Muscle of arm (tissue), 1 donor: ENCODE measurements at regions not wholly inside any gene's neighbourhood (a gene's known extent, or its start where the extent isn't known, plus 50 kb on each side); places are given as distances from the start of the nearest gene placed in this dataset.
"Not testable (repeated sequence)": the region's sequence is repeated elsewhere in the genome, so short reads cannot be mapped to it uniquely, and the experiment has no call there.

Experiments
- DNase-seq: peaks from one replicate; pipeline ENCODE4 v3.0.0-alpha.2; 2013

- no peak for DNase-seq
Measured at GRCh38 chr3:151593928-151594327, 133.1 kb upstream of the IGSF10 start.

GRCh38 chr3:151592287-151592686 is 131.4 kb upstream of the IGSF10 start:
- no peak for DNase-seq

GRCh38 chr3:151591441-151591840 is 130.6 kb upstream of the IGSF10 start:
- DNase-seq: no peak

GRCh38 chr3:151589311-151589710 is 128.4 kb upstream of the IGSF10 start:
- DNase-seq: no peak

GRCh38 chr3:151587659-151588058 is 126.8 kb upstream of the IGSF10 start:
- DNase-seq: not testable (repeated sequence)

GRCh38 chr3:151584566-151584965 is 123.7 kb upstream of the IGSF10 start:
- DNase-seq: no peak

- DNase-seq: no peak
Measured at GRCh38 chr3:151581035-151581434, 120.2 kb upstream of the IGSF10 start.

GRCh38 chr3:151580591-151580990 is 119.7 kb upstream of the IGSF10 start:
- no peak for DNase-seq

- no peak for DNase-seq
Measured at GRCh38 chr3:151579571-151580270, 118.9 kb upstream of the IGSF10 start.

GRCh38 chr3:151578495-151578894 is 117.6 kb upstream of the IGSF10 start:
- no peak for DNase-seq

- no peak for DNase-seq
Measured at GRCh38 chr3:151576511-151577137, 115.8 kb upstream of the IGSF10 start.

- no peak for DNase-seq
Measured at GRCh38 chr3:151568184-151568583, 107.3 kb upstream of the IGSF10 start.

- DNase-seq: no peak
Measured at GRCh38 chr3:151567477-151567876, 106.6 kb upstream of the IGSF10 start.

- no peak for DNase-seq
Measured at GRCh38 chr3:151564261-151564660, 103.4 kb upstream of the IGSF10 start.

- peak; percentile 67 for DNase-seq
Measured at GRCh38 chr3:151563305-151563704, 102.4 kb upstream of the IGSF10 start.

- no peak for DNase-seq
Measured at GRCh38 chr3:151562891-151563290, 102.0 kb upstream of the IGSF10 start.

GRCh38 chr3:151561878-151562277 is 101.0 kb upstream of the IGSF10 start:
- DNase-seq: no peak

GRCh38 chr3:151560738-151561137 is 99.9 kb upstream of the IGSF10 start:
- no peak for DNase-seq

- DNase-seq: no peak
Measured at GRCh38 chr3:151559736-151560135, 98.9 kb upstream of the IGSF10 start.

GRCh38 chr3:151558661-151559060 is 97.8 kb upstream of the IGSF10 start:
- DNase-seq: no peak

GRCh38 chr3:151557068-151557840 is 96.4 kb upstream of the IGSF10 start:
- DNase-seq: no peak

GRCh38 chr3:151556596-151556995 is 95.7 kb upstream of the IGSF10 start:
- no peak for DNase-seq

GRCh38 chr3:151555523-151555922 is 94.7 kb upstream of the IGSF10 start:
- no peak for DNase-seq
